ENCODE measurements at regions not wholly inside any gene's neighbourhood (a gene's known extent, or its start where the extent isn't known, plus 50 kb on each side); places are given as distances from the start of the nearest gene placed in this dataset.

DNA sequence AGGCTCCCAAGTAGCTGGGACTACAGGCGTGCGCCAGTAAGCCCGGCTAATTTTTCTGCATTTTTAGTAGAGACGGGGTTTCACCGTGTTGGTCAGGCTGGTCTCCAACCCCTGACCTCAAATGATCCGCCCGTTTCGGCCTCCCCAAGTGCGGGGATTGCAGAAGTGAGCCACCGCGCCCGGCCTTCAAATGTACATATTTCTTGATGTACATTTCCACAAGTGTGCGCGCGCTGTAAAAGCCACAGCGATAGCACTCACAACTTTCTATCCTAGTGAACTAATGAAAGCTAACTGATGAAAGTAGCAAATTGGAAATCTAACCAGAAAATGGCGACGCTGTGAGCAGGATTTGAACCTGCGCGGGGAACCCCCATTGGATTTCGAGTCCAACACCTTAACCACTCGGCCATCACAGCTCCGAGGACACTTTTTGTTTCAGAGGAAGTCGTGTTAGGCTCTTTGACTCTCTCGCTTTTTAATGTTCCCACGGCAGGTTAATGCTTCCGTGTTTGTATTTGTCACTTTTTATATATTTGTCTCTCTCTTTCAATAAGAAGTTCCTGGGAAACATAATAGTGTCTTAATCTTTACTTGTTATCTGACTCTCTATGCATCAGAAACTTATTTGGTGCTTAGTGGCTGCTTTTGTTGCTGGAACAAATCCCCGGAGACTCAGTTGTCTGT lies 199.4 kb upstream of the ZNF184 start (continued):
- TF ChIP-seq SAP130 (CRISPR knock-in tag; IDR thresholded peaks at IDR 0.05; ENCODE audit: low read depth) (peak; percentile 71), GATAD2A (CRISPR knock-in tag; IDR thresholded peaks at IDR 0.05) (peak; percentile 94), MTF2 (CRISPR knock-in tag; IDR thresholded peaks at IDR 0.05; ENCODE audit: borderline replicate concordance) (0 out of 2 replicates have a peak, but pooled peaks have one; percentile 24), ZMYM4 (CRISPR knock-in tag; IDR thresholded peaks at IDR 0.05) (peak; percentile 83), ZFP36L2 (CRISPR knock-in tag; IDR thresholded peaks at IDR 0.05) (no peak), PRMT3 (CRISPR knock-in tag; IDR thresholded peaks at IDR 0.05; ENCODE audit: borderline replicate concordance, low read depth) (peak; percentile 82; the same call in 1 of the 2 replicates), MAFG (CRISPR knock-in tag; IDR thresholded peaks at IDR 0.05) (no peak)
- TF ChIP-seq, protein P1, sequence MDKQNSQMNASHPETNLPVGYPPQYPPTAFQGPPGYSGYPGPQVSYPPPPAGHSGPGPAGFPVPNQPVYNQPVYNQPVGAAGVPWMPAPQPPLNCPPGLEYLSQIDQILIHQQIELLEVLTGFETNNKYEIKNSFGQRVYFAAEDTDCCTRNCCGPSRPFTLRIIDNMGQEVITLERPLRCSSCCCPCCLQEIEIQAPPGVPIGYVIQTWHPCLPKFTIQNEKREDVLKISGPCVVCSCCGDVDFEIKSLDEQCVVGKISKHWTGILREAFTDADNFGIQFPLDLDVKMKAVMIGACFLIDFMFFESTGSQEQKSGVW (CRISPR knock-in tag; IDR thresholded peaks at IDR 0.05; ENCODE audit: borderline replicate concordance) = no peak
- TF ChIP-seq, protein P2, sequence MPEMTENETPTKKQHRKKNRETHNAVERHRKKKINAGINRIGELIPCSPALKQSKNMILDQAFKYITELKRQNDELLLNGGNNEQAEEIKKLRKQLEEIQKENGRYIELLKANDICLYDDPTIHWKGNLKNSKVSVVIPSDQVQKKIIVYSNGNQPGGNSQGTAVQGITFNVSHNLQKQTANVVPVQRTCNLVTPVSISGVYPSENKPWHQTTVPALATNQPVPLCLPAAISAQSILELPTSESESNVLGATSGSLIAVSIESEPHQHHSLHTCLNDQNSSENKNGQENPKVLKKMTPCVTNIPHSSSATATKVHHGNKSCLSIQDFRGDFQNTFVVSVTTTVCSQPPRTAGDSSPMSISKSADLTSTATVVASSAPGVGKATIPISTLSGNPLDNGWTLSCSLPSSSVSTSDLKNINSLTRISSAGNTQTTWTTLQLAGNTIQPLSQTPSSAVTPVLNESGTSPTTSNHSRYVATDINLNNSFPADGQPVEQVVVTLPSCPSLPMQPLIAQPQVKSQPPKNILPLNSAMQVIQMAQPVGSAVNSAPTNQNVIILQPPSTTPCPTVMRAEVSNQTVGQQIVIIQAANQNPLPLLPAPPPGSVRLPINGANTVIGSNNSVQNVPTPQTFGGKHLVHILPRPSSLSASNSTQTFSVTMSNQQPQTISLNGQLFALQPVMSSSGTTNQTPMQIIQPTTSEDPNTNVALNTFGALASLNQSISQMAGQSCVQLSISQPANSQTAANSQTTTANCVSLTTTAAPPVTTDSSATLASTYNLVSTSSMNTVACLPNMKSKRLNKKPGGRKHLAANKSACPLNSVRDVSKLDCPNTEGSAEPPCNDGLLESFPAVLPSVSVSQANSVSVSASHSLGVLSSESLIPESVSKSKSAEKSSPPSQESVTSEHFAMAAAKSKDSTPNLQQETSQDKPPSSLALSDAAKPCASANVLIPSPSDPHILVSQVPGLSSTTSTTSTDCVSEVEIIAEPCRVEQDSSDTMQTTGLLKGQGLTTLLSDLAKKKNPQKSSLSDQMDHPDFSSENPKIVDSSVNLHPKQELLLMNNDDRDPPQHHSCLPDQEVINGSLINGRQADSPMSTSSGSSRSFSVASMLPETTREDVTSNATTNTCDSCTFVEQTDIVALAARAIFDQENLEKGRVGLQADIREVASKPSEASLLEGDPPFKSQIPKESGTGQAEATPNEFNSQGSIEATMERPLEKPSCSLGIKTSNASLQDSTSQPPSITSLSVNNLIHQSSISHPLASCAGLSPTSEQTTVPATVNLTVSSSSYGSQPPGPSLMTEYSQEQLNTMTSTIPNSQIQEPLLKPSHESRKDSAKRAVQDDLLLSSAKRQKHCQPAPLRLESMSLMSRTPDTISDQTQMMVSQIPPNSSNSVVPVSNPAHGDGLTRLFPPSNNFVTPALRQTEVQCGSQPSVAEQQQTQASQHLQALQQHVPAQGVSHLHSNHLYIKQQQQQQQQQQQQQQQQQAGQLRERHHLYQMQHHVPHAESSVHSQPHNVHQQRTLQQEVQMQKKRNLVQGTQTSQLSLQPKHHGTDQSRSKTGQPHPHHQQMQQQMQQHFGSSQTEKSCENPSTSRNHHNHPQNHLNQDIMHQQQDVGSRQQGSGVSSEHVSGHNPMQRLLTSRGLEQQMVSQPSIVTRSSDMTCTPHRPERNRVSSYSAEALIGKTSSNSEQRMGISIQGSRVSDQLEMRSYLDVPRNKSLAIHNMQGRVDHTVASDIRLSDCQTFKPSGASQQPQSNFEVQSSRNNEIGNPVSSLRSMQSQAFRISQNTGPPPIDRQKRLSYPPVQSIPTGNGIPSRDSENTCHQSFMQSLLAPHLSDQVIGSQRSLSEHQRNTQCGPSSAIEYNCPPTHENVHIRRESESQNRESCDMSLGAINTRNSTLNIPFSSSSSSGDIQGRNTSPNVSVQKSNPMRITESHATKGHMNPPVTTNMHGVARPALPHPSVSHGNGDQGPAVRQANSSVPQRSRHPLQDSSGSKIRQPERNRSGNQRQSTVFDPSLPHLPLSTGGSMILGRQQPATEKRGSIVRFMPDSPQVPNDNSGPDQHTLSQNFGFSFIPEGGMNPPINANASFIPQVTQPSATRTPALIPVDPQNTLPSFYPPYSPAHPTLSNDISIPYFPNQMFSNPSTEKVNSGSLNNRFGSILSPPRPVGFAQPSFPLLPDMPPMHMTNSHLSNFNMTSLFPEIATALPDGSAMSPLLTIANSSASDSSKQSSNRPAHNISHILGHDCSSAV (CRISPR knock-in tag; IDR thresholded peaks at IDR 0.05; ENCODE audit: borderline replicate concordance) = no peak
- TF ChIP-seq, protein P3, sequence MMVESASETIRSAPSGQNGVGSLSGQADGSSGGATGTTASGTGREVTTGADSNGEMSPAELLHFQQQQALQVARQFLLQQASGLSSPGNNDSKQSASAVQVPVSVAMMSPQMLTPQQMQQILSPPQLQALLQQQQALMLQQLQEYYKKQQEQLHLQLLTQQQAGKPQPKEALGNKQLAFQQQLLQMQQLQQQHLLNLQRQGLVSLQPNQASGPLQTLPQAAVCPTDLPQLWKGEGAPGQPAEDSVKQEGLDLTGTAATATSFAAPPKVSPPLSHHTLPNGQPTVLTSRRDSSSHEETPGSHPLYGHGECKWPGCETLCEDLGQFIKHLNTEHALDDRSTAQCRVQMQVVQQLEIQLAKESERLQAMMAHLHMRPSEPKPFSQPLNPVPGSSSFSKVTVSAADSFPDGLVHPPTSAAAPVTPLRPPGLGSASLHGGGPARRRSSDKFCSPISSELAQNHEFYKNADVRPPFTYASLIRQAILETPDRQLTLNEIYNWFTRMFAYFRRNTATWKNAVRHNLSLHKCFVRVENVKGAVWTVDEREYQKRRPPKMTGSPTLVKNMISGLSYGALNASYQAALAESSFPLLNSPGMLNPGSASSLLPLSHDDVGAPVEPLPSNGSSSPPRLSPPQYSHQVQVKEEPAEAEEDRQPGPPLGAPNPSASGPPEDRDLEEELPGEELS (CRISPR knock-in tag; IDR thresholded peaks at IDR 0.05) = 0 out of 2 replicates have a peak, but pooled peaks have one; percentile 31
- TF ChIP-seq, protein P4, sequence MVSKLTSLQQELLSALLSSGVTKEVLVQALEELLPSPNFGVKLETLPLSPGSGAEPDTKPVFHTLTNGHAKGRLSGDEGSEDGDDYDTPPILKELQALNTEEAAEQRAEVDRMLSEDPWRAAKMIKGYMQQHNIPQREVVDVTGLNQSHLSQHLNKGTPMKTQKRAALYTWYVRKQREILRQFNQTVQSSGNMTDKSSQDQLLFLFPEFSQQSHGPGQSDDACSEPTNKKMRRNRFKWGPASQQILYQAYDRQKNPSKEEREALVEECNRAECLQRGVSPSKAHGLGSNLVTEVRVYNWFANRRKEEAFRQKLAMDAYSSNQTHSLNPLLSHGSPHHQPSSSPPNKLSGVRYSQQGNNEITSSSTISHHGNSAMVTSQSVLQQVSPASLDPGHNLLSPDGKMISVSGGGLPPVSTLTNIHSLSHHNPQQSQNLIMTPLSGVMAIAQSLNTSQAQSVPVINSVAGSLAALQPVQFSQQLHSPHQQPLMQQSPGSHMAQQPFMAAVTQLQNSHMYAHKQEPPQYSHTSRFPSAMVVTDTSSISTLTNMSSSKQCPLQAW (CRISPR knock-in tag; IDR thresholded peaks at IDR 0.05) = peak; percentile 66; the same call in 1 of the 2 replicates

All from HepG2 (cell line).